Neural progenitor cell (in vitro differentiated cells): ENCODE measurements at regions not wholly inside any gene's neighbourhood (a gene's known extent, or its start where the extent isn't known, plus 50 kb on each side); places are given as distances from the start of the nearest gene placed in this dataset.

Experiments
- DNase-seq: peaks from one replicate; pipeline ENCODE4 v3.0.0-alpha.2; 2016; ENCODE audit warnings: low spot score
- H2AFZ ChIP-seq: fragments of 200-600 bp; sonication (generic); replicated peaks from 2 replicates; pipeline ENCODE4 v1.6.1; 2016; ENCODE audit warnings: antibody characterized with exemption
- H3F3A ChIP-seq: fragments of 200-600 bp; sonication (generic); 2 replicates; pipeline ENCODE4 v1.6.1; 2016; ENCODE audit warnings: antibody characterized with exemption, low read depth
- H3K27ac ChIP-seq: fragments of 200-600 bp; sonication (generic); 2 replicates; pipeline ENCODE4 v1.5.1; 2016; ENCODE audit warnings: mild to moderate bottlenecking
- H3K27me3 ChIP-seq: fragments of 200-600 bp; sonication (generic); 2 replicates; pipeline ENCODE4 v1.6.1; 2016; ENCODE audit warnings: mild to moderate bottlenecking, moderate library complexity
- H3K36me3 ChIP-seq: fragments of 200-600 bp; sonication (generic); 2 replicates; pipeline ENCODE4 v1.5.1; 2016
- H3K4me1 ChIP-seq: fragments of 200-600 bp; sonication (generic); 2 replicates; pipeline ENCODE4 v1.6.1; 2016; ENCODE audit warnings: mixed run types
- H3K4me2 ChIP-seq: fragments of 200-600 bp; sonication (generic); 2 replicates; pipeline ENCODE4 v1.6.1; 2016
- H3K4me3 ChIP-seq: fragments of 200-600 bp; sonication (generic); 2 replicates; pipeline ENCODE4 v1.5.1; 2016
- H3K79me2 ChIP-seq: fragments of 200-600 bp; sonication (generic); 2 replicates; pipeline ENCODE4 v1.6.1; 2016; ENCODE audit warnings: low read depth
- H3K9ac ChIP-seq: fragments of 200-600 bp; sonication (generic); 2 replicates; pipeline ENCODE4 v1.6.1; 2016
- H3K9me3 ChIP-seq: fragments of 200-600 bp; sonication (generic); 2 replicates; pipeline ENCODE4 v1.5.1; 2016; ENCODE audit warnings: low read depth
- H4K20me1 ChIP-seq: fragments of 200-600 bp; sonication (generic); 2 replicates; pipeline ENCODE4 v1.6.1; 2016; ENCODE audit warnings: low read depth
- H3K27ac Mint-ChIP-seq: 3 replicates; pipeline ENCODE4 v1.8.0; 2021; ENCODE audit warnings: mixed read lengths
- H3K27me3 Mint-ChIP-seq: 2 replicates; pipeline ENCODE4 v1.8.0; 2022; ENCODE audit warnings: low read depth, mild to moderate bottlenecking, inconsistent platforms, moderate library complexity, mixed read lengths; ENCODE audit not compliant: insufficient read depth
- H3K36me3 Mint-ChIP-seq: 3 replicates; pipeline ENCODE4 v1.8.0; 2021; ENCODE audit warnings: mixed read lengths
- H3K4me1 Mint-ChIP-seq: 3 replicates; pipeline ENCODE4 v1.8.0; 2021; ENCODE audit warnings: mixed read lengths
- H3K4me3 Mint-ChIP-seq: 3 replicates; pipeline ENCODE4 v1.8.0; 2021; ENCODE audit warnings: mild to moderate bottlenecking, moderate library complexity, mixed read lengths
- H3K9me3 Mint-ChIP-seq: 3 replicates; pipeline ENCODE4 v1.8.0; 2020; ENCODE audit warnings: mixed read lengths
- CTCF ChIP-seq: fragments of 200-600 bp; sonication (generic); IDR thresholded peaks from 2 replicates; pipeline ENCODE4 v1.5.1; 2017; ENCODE audit warnings: antibody characterized with exemption, mild to moderate bottlenecking
- EZH2 ChIP-seq: fragments of 200-600 bp; sonication (generic); IDR thresholded peaks from 2 replicates; pipeline ENCODE4 v1.6.1; 2017; ENCODE audit warnings: antibody characterized with exemption, mild to moderate bottlenecking, moderate library complexity
- EZH2phosphoT487 ChIP-seq: fragments of 200-600 bp; sonication (generic); IDR thresholded peaks from 2 replicates; pipeline ENCODE4 v1.6.1; 2017; ENCODE audit warnings: antibody characterized with exemption

- H3K36me3 Mint-ChIP-seq, result no peaks in the 10 kb centered on the region
- H3K27me3 Mint-ChIP-seq, result no peaks in the 10 kb centered on the region
- H3K9ac ChIP-seq, result no peak overlapping the region
- H4K20me1 ChIP-seq, result no peaks in the 10 kb centered on the region
- no peak overlapping the region for H2AFZ ChIP-seq
- peaks cover 11% of the 10 kb centered on the region for H3K4me1 Mint-ChIP-seq
- H3K27ac Mint-ChIP-seq, result no peak overlapping the region
- TF ChIP-seq EZH2 (no peak), EZH2phosphoT487 (no peak)
- no peak overlapping the region for H3K4me3 Mint-ChIP-seq
- no peak for DNase-seq
- no peaks in the 10 kb centered on the region for H3K9me3 Mint-ChIP-seq
- H3K4me3 ChIP-seq, result no peak overlapping the region
- no peaks in the 10 kb centered on the region for H3K9me3 ChIP-seq
- H3K79me2 ChIP-seq, result no peaks in the 10 kb centered on the region
- H3K4me1 ChIP-seq, result no peaks in the 10 kb centered on the region
- H3F3A ChIP-seq, result no peaks in the 10 kb centered on the region
- H3K27me3 ChIP-seq, result no peaks in the 10 kb centered on the region
- no peak overlapping the region for H3K27ac ChIP-seq
- no peak overlapping the region for H3K4me2 ChIP-seq
- H3K36me3 ChIP-seq, result no peaks in the 10 kb centered on the region
Observed at GRCh38 chr6:18634912-18635311, 247.8 kb downstream of the RNF144B start.

GRCh38 chr6:18640134-18640533 is 253.0 kb downstream of the RNF144B start:
- Histone ChIP-seq H3K79me2 (no peaks in the 10 kb centered on the region), H3K9ac (no peak overlapping the region), H3K27ac (no peak overlapping the region), H3K36me3 (no peaks in the 10 kb centered on the region), H2AFZ (no peak overlapping the region), H3F3A (no peaks in the 10 kb centered on the region), H3K4me3 (no peak overlapping the region), H3K4me1 (no peaks in the 10 kb centered on the region), H3K27me3 (no peaks in the 10 kb centered on the region), H4K20me1 (no peaks in the 10 kb centered on the region), H3K9me3 (no peaks in the 10 kb centered on the region), H3K4me2 (no peak overlapping the region)
- Mint-ChIP-seq H3K27ac (no peak overlapping the region), H3K4me1 (no peaks in the 10 kb centered on the region), H3K27me3 (no peaks in the 10 kb centered on the region), H3K36me3 (no peaks in the 10 kb centered on the region), H3K9me3 (no peaks in the 10 kb centered on the region), H3K4me3 (no peak overlapping the region)
- TF ChIP-seq EZH2, result no peak
- TF ChIP-seq EZH2phosphoT487, result no peak
- TF ChIP-seq CTCF, result no peak
- no peak for DNase-seq

GRCh38 chr6:18640754-18641153 is 253.6 kb downstream of the RNF144B start:
- no peaks in the 10 kb centered on the region for H3K27me3 Mint-ChIP-seq

More at GRCh38 chr6:18640754-18641153, 253.6 kb downstream of the RNF144B start:
- Histone ChIP-seq H3K4me3 (no peak overlapping the region), H3K9me3 (no peaks in the 10 kb centered on the region), H3K27ac (no peak overlapping the region), H3K4me2 (no peak overlapping the region), H3K27me3 (no peaks in the 10 kb centered on the region), H2AFZ (no peak overlapping the region), H3K9ac (no peak overlapping the region), H3K4me1 (no peaks in the 10 kb centered on the region), H3F3A (no peaks in the 10 kb centered on the region), H4K20me1 (no peaks in the 10 kb centered on the region), H3K36me3 (no peaks in the 10 kb centered on the region), H3K79me2 (no peaks in the 10 kb centered on the region)
- TF ChIP-seq EZH2phosphoT487, result no peak
- TF ChIP-seq CTCF, result no peak
- TF ChIP-seq EZH2, result no peak
- Mint-ChIP-seq H3K36me3 (no peaks in the 10 kb centered on the region), H3K9me3 (no peaks in the 10 kb centered on the region), H3K27ac (no peak overlapping the region), H3K4me1 (no peaks in the 10 kb centered on the region), H3K4me3 (no peak overlapping the region)
- no peak for DNase-seq
